ENCODE measurements at regions not wholly inside any gene's neighbourhood (a gene's known extent, or its start where the extent isn't known, plus 50 kb on each side); places are given as distances from the start of the nearest gene placed in this dataset.

DNA sequence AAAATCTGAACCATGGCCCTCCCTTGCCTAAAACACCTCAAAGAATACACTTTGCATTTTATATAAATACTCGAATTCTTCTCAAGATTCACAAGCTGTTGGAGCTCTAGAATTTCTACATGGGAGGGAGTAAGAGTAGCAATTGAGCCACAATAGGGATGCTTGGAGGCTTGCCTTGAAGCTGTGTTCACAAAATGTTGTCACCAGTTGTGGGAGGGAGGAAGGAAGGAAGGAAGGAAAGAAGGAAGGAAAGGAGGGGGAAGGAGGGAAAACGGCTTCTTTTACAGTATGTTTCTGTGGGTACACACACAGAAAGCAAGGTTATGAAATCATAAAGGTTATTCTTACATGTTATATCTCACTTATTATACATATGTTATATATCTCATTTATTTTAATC lies 128.6 kb upstream of the PEG3 start:
- TF ChIP-seq, protein P1, sequence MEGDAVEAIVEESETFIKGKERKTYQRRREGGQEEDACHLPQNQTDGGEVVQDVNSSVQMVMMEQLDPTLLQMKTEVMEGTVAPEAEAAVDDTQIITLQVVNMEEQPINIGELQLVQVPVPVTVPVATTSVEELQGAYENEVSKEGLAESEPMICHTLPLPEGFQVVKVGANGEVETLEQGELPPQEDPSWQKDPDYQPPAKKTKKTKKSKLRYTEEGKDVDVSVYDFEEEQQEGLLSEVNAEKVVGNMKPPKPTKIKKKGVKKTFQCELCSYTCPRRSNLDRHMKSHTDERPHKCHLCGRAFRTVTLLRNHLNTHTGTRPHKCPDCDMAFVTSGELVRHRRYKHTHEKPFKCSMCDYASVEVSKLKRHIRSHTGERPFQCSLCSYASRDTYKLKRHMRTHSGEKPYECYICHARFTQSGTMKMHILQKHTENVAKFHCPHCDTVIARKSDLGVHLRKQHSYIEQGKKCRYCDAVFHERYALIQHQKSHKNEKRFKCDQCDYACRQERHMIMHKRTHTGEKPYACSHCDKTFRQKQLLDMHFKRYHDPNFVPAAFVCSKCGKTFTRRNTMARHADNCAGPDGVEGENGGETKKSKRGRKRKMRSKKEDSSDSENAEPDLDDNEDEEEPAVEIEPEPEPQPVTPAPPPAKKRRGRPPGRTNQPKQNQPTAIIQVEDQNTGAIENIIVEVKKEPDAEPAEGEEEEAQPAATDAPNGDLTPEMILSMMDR (IDR thresholded peaks at IDR 0.05; ENCODE audit: low read depth, low read length, missing control alignments), result no peak
- DNase-seq (ENCODE audit: extremely low read depth, low read depth), result no peak
- no peak overlapping the region for H3K4me3 ChIP-seq (replicated peaks; ENCODE audit: low read depth, low read length)

DNA sequence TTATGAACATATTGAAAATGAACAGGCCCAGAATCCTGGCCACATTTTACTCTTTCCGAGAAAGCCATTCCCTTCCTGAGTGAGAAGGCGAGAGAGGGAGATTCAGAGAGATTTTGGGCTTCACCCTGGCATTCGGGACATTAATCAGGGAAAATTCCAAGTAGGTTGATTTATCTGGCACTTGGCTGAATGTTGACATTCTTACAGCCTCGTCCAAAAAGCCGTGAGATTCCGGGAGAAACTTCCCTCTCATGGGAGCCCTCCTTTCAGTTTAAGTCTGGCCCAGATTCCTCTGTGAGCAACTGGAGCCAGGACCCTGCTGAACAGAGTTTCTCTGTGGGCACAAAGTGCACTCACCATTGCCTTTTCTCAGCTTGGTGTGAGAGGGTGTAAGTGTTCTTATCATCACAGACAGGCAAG lies 129.2 kb upstream of the PEG3 start:
- H3K4me3 ChIP-seq (replicated peaks; ENCODE audit: low read depth, low read length), result no peak overlapping the region
- TF ChIP-seq, protein P1 (IDR thresholded peaks at IDR 0.05; ENCODE audit: low read depth, low read length, missing control alignments), result no peak

DNA sequence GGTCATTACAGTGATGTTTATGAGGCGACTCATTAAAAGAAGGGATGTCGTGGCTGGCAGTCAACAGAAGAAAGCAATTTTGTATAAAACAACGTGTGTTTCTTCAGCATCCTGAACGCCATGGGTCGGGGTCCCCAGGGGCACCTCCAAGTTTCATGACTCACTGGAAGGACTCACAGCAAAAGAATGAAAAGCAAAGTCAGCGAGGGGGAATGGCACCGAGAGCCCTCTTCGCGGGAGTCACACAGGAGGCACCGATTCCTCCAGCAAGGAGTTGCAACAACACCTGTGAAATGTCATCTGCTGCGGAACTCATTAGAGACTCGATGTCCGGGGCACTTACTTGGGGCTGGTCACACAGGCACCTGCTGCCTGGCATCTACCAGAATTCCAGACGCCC lies 130.7 kb upstream of the PEG3 start:
- no peak for DNase-seq (ENCODE audit: extremely low read depth, low read depth)
- H3K4me3 ChIP-seq (replicated peaks; ENCODE audit: low read depth, low read length), result no peak overlapping the region
- TF ChIP-seq, protein P1 (IDR thresholded peaks at IDR 0.05; ENCODE audit: low read depth, low read length, missing control alignments), result no peak

More for the DNA sequence above, 129.2 kb upstream of the PEG3 start:
- DNase-seq (ENCODE audit: extremely low read depth, low read depth), result no peak

DNA sequence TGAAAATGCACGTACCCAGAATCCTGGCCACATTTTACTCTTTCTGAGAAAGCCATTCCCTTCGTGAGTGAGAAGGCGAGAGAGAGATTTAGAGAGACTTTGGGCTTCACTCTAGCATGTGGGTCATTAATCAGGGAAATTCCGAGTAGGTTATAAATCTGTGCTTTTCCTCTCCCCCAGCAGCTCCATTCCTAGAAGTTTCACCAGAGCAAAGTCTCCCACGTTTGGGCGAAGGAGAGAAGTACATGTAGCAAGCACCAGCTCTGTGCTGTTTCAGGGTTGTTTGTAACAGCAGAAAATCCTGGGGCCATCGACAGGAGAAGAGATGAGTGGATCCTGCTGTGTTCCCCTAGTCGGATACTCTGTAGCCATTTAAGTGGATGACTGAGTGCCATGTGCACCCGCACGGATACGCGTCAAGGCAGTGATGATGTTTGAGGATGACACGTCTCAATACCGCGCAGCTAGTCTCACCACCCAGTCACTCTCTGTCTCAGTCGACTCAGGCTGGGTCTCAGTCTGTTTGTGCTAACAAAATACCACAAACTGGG lies 131.8 kb upstream of the PEG3 start:
- DNase-seq (ENCODE audit: extremely low read depth, low read depth), result no peak
- no peak overlapping the region for H3K4me3 ChIP-seq (replicated peaks; ENCODE audit: low read depth, low read length)
- TF ChIP-seq, protein P1 (IDR thresholded peaks at IDR 0.05; ENCODE audit: low read depth, low read length, missing control alignments), result no peak

DNA sequence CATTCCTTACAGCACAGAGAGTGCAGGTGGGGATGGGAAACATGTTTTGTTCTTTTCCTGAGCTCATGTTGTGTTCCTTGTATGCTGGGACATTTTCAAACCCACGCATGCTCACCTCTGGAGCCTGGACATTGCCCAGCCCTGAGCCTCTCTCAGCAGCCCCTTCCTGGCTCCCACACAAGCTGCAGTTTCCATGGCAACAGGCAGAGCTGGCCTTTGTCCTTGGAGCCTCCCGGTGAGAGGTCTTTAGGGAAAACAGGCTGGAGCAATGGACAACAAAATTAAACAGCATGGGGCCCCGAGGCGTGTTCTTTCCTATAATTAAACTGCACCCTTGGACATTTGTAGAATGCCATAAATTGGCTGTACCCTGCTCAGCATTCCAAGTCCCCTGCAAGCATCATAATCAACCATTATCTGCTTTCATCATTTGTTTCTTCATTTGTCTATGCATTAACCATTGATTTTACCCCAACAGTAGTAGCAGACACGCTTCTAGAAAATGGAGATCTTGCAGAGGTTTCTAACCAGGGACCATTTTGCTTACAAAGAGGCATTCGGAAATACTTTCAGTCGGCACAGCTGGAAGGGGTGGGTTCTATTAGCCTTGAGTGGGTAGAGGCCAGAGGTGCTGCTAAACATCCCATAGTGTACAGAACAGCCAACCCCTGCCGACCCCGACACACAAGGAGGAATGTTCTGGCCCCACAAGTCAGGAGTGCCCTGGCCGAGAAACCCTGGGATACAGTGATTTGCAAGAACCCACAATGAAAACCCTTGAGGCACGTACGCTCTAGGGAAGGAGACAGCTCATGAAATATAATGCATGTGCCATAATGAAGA lies 133.4 kb upstream of the PEG3 start:
- TF ChIP-seq, protein P1 (IDR thresholded peaks at IDR 0.05; ENCODE audit: low read depth, low read length, missing control alignments), result no peak
- H3K4me3 ChIP-seq (replicated peaks; ENCODE audit: low read depth, low read length), result no peak overlapping the region
- no peak for DNase-seq (ENCODE audit: extremely low read depth, low read depth)

DNA sequence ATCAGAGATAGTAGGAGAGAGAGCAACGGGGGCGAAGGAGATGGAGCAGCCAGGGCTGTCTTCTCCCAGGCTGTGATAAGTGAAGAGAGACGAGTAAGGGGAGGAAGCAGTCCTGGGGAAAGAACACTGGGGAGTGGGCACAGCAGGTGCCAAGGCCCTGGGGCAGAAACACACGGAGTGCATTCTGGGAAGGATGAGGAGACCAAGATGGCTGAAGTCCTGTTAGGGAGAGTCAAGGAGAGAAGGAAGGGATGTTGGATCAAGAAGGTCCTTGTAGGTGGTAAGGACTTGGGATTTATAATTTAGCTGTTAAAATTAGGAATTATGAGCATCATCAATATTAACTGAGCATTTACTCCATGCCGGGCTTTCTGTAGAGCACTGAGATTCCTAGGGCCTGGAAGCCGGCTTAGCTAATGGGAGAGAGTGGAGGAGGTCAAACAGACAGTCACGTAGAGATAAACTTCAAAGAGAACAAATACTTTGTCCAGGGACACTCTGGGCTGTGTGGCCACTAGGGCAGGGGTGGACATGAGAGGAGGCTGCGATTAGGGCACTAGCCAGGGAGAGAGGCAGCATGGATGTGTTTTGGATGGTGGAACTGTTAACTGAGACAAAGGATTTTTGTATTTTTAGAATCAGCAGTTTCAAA lies 134.2 kb upstream of the PEG3 start:
- no peak overlapping the region for H3K4me3 ChIP-seq (replicated peaks; ENCODE audit: low read depth, low read length)
- TF ChIP-seq, protein P1 (IDR thresholded peaks at IDR 0.05; ENCODE audit: low read depth, low read length, missing control alignments), result no peak
- DNase-seq (ENCODE audit: extremely low read depth, low read depth), result no peak

Measured in HFF-Myc (cell line).